ENCODE measurements at regions not wholly inside any gene's neighbourhood (a gene's known extent, or its start where the extent isn't known, plus 50 kb on each side); places are given as distances from the start of the nearest gene placed in this dataset.

GRCh38 chr7:54465095-54465494 is 77.1 kb upstream of the VSTM2A start:
- TF ChIP-seq, protein P1, sequence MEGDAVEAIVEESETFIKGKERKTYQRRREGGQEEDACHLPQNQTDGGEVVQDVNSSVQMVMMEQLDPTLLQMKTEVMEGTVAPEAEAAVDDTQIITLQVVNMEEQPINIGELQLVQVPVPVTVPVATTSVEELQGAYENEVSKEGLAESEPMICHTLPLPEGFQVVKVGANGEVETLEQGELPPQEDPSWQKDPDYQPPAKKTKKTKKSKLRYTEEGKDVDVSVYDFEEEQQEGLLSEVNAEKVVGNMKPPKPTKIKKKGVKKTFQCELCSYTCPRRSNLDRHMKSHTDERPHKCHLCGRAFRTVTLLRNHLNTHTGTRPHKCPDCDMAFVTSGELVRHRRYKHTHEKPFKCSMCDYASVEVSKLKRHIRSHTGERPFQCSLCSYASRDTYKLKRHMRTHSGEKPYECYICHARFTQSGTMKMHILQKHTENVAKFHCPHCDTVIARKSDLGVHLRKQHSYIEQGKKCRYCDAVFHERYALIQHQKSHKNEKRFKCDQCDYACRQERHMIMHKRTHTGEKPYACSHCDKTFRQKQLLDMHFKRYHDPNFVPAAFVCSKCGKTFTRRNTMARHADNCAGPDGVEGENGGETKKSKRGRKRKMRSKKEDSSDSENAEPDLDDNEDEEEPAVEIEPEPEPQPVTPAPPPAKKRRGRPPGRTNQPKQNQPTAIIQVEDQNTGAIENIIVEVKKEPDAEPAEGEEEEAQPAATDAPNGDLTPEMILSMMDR (conservative IDR thresholded peaks at IDR 0.05), result no peak
- no peak for TF ChIP-seq EZH2 (IDR thresholded peaks at IDR 0.05; ENCODE audit: low read depth)
